Neural cell (in vitro differentiated cells): ENCODE measurements at regions not wholly inside any gene's neighbourhood (a gene's known extent, or its start where the extent isn't known, plus 50 kb on each side); places are given as distances from the start of the nearest gene placed in this dataset.
"Not testable (repeated sequence)": the region's sequence is repeated elsewhere in the genome, so short reads cannot be mapped to it uniquely, and the experiment has no call there.

Experiments used
- H2AFZ ChIP-seq: fragments of 200-600, 300-800 bp; sonication (generic), shearing (Covaris generic); 2 replicates; pipeline ENCODE4 v1.6.0; 2014; ENCODE audit warnings: low read depth, mild to moderate bottlenecking, antibody characterized with exemption, low read length, moderate library complexity
- H3F3A ChIP-seq: fragments of 200-600 bp; shearing (Covaris generic); 2 replicates; pipeline ENCODE4 v1.6.1; 2016; ENCODE audit warnings: mild to moderate bottlenecking, moderate library complexity, mixed read lengths, antibody characterized with exemption, low read length; ENCODE audit not compliant: insufficient read depth, poor library complexity, severe bottlenecking
- H3K27ac ChIP-seq: fragments of 200-600, 300-800 bp; sonication (generic), shearing (Covaris generic); 2 replicates; pipeline ENCODE4 v1.5.1; 2014; ENCODE audit warnings: mild to moderate bottlenecking, low read length, moderate library complexity
- H3K27me3 ChIP-seq: fragments of 300-800, 200-600 bp; sonication (generic), shearing (Covaris generic); 2 replicates; pipeline ENCODE4 v1.6.0; 2014; ENCODE audit warnings: mild to moderate bottlenecking, low read depth, low read length, moderate library complexity; ENCODE audit not compliant: insufficient read depth
- H3K36me3 ChIP-seq: fragments of 300-800, 200-600 bp; sonication (generic), shearing (Covaris generic); 2 replicates; pipeline ENCODE4 v1.5.1; 2014; ENCODE audit warnings: mild to moderate bottlenecking, antibody characterized with exemption, low read length, moderate library complexity; ENCODE audit not compliant: insufficient read depth
- H3K4me2 ChIP-seq: fragments of 300-800, 200-600 bp; sonication (generic), shearing (Covaris generic); 2 replicates; pipeline ENCODE4 v1.6.0; 2014; ENCODE audit warnings: mild to moderate bottlenecking, low read length
- H3K4me3 ChIP-seq: fragments of 300-800, 200-600 bp; sonication (generic), shearing (Covaris generic); 2 replicates; pipeline ENCODE4 v1.5.1; 2014; ENCODE audit warnings: mild to moderate bottlenecking, low read length, moderate library complexity
- H3K79me2 ChIP-seq: fragments of 200-600 bp; shearing (Covaris generic); replicated peaks from 2 replicates; pipeline ENCODE4 v1.6.0; 2014; ENCODE audit warnings: mild to moderate bottlenecking, low read length, moderate library complexity; ENCODE audit not compliant: insufficient read depth
- H3K9ac ChIP-seq: fragments of 300-800, 200-600 bp; sonication (generic), shearing (Covaris generic); 2 replicates; pipeline ENCODE4 v1.6.1; 2016; ENCODE audit warnings: mild to moderate bottlenecking, low read length, mixed read lengths
- H3K9me2 ChIP-seq: fragments of 200-600 bp; shearing (Covaris generic); 2 replicates; pipeline ENCODE4 v1.6.1; 2016; ENCODE audit warnings: mild to moderate bottlenecking, low read length, mixed read lengths; ENCODE audit not compliant: insufficient read depth
- H3K9me3 ChIP-seq: fragments of 200-600, 300-800 bp; sonication (generic), shearing (Covaris generic); 2 replicates; pipeline ENCODE4 v1.6.1; 2016; ENCODE audit warnings: mild to moderate bottlenecking, mixed run types, low read length, moderate library complexity, mixed read lengths
- H4K20me1 ChIP-seq: fragments of 200-600 bp; shearing (Covaris generic); 2 replicates; pipeline ENCODE4 v1.6.1; 2016; ENCODE audit warnings: mild to moderate bottlenecking, mixed run types; ENCODE audit not compliant: insufficient read depth
- EP300 ChIP-seq: fragments of 450-650 bp; conservative IDR thresholded peaks from 2 replicates; pipeline ENCODE4 v1.6.1; 2014; ENCODE audit warnings: antibody characterized with exemption, mild to moderate bottlenecking, moderate library complexity; ENCODE audit not compliant: poor library complexity, severe bottlenecking
- EZH2 ChIP-seq: fragments of 200-600, 300-800 bp; shearing (Covaris generic), sonication (generic); IDR thresholded peaks from 2 replicates; pipeline ENCODE4 v1.6.1; 2014; ENCODE audit warnings: antibody characterized with exemption, low read length, borderline replicate concordance, mild to moderate bottlenecking; ENCODE audit not compliant: insufficient read depth, poor library complexity, severe bottlenecking
- MXI1 ChIP-seq: fragments of 450-650 bp; conservative IDR thresholded peaks from 2 replicates; pipeline ENCODE4 v1.6.1; 2014; ENCODE audit warnings: antibody characterized with exemption, mild to moderate bottlenecking; ENCODE audit not compliant: poor library complexity, severe bottlenecking
- POLR2AphosphoS5 ChIP-seq: IDR thresholded peaks from 2 replicates; pipeline ENCODE4 v1.6.1; 2012
- RAD21 ChIP-seq: fragments of 450-650 bp; conservative IDR thresholded peaks from 2 replicates; pipeline ENCODE4 v1.6.1; 2014; ENCODE audit warnings: antibody characterized with exemption, mild to moderate bottlenecking, moderate library complexity
- REST ChIP-seq: IDR thresholded peaks from 2 replicates; pipeline ENCODE4 v1.6.1; 2012; ENCODE audit warnings: borderline replicate concordance
- SMC3 ChIP-seq: fragments of 450-650 bp; conservative IDR thresholded peaks from 2 replicates; pipeline ENCODE4 v1.6.1; 2014; ENCODE audit warnings: antibody characterized with exemption, mild to moderate bottlenecking, moderate library complexity; ENCODE audit not compliant: poor library complexity
- TAF1 ChIP-seq: IDR thresholded peaks from 2 replicates; pipeline ENCODE4 v1.6.1; 2012; ENCODE audit warnings: low read depth
- TF ChIP-seq, protein P1 (sequence below): fragments of 450-650 bp; IDR thresholded peaks from 2 replicates; pipeline ENCODE4 v1.5.1; 2014; ENCODE audit warnings: antibody characterized with exemption, mild to moderate bottlenecking, moderate library complexity; ENCODE audit not compliant: poor library complexity, severe bottlenecking

DNA sequence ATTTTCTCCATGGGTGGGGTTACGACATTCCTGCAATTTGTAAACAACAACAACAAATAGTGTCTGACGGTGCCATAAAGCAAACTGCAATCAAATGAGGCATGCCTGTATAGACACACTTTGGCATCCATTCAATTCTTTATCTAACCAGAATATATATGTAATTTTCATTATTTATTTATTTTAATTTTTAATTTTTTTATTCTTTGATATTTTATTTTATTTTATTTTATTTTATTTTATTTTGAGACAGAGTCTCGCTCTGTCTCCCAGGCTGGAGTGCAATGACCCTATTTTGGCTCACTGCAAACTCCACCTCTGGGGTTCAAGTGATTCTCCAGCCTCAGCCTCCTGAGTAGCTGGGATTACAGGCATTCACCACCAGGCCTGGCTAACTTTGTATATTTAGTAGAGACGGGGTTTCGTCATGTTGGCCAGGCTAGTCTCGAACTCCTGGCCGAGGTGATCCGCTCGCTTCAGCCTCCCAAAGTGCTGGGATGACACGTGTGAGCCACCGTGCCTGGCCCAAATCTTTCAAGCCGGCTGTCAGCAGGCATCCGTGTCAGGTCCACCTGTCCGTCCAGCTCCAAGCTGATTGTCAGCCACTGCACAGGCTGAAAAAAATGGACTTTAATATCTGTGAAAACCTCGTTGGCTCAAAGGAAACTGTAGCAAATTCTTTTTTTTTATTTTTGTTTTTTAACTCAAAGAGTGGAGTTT, 200.8 kb downstream of the ASMT start:
- Histone ChIP-seq H3K79me2 (no peaks in the 10 kb centered on the region), H3F3A (no peaks in the 10 kb centered on the region), H3K9ac (no peak overlapping the region), H3K4me3 (no peak overlapping the region), H3K9me2 (no peaks in the 10 kb centered on the region), H3K9me3 (no peaks in the 10 kb centered on the region), H2AFZ (no peak overlapping the region), H3K4me2 (no peak overlapping the region), H3K27me3 (no peaks in the 10 kb centered on the region), H4K20me1 (no peaks in the 10 kb centered on the region), H3K27ac (no peak overlapping the region), H3K36me3 (no peaks in the 10 kb centered on the region)
- TF ChIP-seq EZH2 (no peak), SMC3 (no peak), EP300 (no peak), REST (no peak), RAD21 (no peak), TAF1 (no peak), MXI1 (no peak), POLR2AphosphoS5 (no peak)
- TF ChIP-seq, protein P1, sequence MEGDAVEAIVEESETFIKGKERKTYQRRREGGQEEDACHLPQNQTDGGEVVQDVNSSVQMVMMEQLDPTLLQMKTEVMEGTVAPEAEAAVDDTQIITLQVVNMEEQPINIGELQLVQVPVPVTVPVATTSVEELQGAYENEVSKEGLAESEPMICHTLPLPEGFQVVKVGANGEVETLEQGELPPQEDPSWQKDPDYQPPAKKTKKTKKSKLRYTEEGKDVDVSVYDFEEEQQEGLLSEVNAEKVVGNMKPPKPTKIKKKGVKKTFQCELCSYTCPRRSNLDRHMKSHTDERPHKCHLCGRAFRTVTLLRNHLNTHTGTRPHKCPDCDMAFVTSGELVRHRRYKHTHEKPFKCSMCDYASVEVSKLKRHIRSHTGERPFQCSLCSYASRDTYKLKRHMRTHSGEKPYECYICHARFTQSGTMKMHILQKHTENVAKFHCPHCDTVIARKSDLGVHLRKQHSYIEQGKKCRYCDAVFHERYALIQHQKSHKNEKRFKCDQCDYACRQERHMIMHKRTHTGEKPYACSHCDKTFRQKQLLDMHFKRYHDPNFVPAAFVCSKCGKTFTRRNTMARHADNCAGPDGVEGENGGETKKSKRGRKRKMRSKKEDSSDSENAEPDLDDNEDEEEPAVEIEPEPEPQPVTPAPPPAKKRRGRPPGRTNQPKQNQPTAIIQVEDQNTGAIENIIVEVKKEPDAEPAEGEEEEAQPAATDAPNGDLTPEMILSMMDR, result no peak

- H2AFZ ChIP-seq, H3F3A ChIP-seq, H3K4me2 ChIP-seq, H3K36me3 ChIP-seq, H3K9ac ChIP-seq, H3K9me3 ChIP-seq, H3K27me3 ChIP-seq, H3K79me2 ChIP-seq, H3K4me3 ChIP-seq, H3K27ac ChIP-seq, H3K9me2 ChIP-seq, H4K20me1 ChIP-seq: not testable (repeated sequence)
These were observed 201.6 kb downstream of the ASMT start for GRCh38 chrX:1816387-1816982.
